HCT116 (cell line): ENCODE measurements at regions not wholly inside any gene's neighbourhood (a gene's known extent, or its start where the extent isn't known, plus 50 kb on each side); places are given as distances from the start of the nearest gene placed in this dataset.

Source experiments
- ATAC-seq: fragments of 200-7000 bp; cut with Tn5 transposase; 2 replicates; pipeline ENCODE4 v1.9.1; 2020; ENCODE audit warnings: mild to moderate bottlenecking, moderate library complexity
- BruUV-seq: library from RNA; stranded (reverse); fragments of 400-500 nt; replicated peaks from 2 replicates; lab custom pipeline; 2021; lab: Mats Ljungman, UMichigan
- CTCF ChIA-PET: fragments of 300-600 bp; sonication (Branson Sonifier 250); formaldehyde crosslinking; loops from one replicate; lab custom pipeline; 2021; ENCODE audit warnings: antibody characterized with exemption; lab: Charles Lee
- POLR2A ChIA-PET: fragments of 300-600, 350-600 bp; sonication (Branson Sonifier 250); formaldehyde crosslinking; loops from one replicate; lab custom pipeline; 2021; ENCODE audit warnings: antibody characterized with exemption; lab: Charles Lee
- RAD21 ChIA-PET, 2 experiments: fragments of 300-600 bp; sonication (Branson Sonifier 250); formaldehyde crosslinking; loops; one replicate each; lab custom pipeline; 2023; ENCODE audit warnings: low total read pairs in 2 of 2; ENCODE audit not compliant: uncharacterized antibody in 2 of 2, unreplicated experiment in 2 of 2, low non-redundant PET in 1 of 2; lab: Charles Lee
- DNase-seq: peaks from one replicate; pipeline ENCODE4 v3.0.0-alpha.2; 2010; ENCODE audit warnings: low read depth, low spot score
- H2AFZ ChIP-seq: fragments of 200-600 bp; shearing (Covaris generic), sonication (generic); 2 replicates; pipeline ENCODE4 v1.6.1; 2017; ENCODE audit warnings: low read depth, mixed run types, mixed read lengths, antibody characterized with exemption, low read length; ENCODE audit not compliant: poor library complexity, severe bottlenecking
- H3K27ac ChIP-seq: 2 replicates; pipeline ENCODE4 v1.5.1; 2012; ENCODE audit warnings: low read depth, low read length
- H3K27me3 ChIP-seq: fragments of 200-600 bp; sonication (generic); 2 replicates; pipeline ENCODE4 v1.6.1; 2016; ENCODE audit warnings: mixed run types, low read length, mixed read lengths; ENCODE audit not compliant: insufficient read depth
- H3K36me3 ChIP-seq, 2 experiments: fragments of 200-500 bp in 1 of 2; fragments of 200-600 bp in 1 of 2; sonication (Bioruptor generic) in 1 of 2; sonication (generic) in 1 of 2; 2 replicates each; pipeline versions ENCODE4 v1.5.1 to v1.6.1; 2014 to 2016; ENCODE audit warnings: low read length in 2 of 2, inconsistent platforms in 1 of 2, mixed read lengths in 1 of 2, mixed run types in 1 of 2; ENCODE audit not compliant: insufficient read depth in 2 of 2, control insufficient read depth in 1 of 2
- H3K4me1 ChIP-seq, 2 experiments: fragments of 200-600 bp in 1 of 2; sonication (generic) in 1 of 2; 2 replicates each; pipeline versions ENCODE4 v1.5.1 to v1.6.1; 2012 to 2017; ENCODE audit warnings: low read length in 2 of 2, inconsistent platforms in 1 of 2, mild to moderate bottlenecking in 1 of 2, mixed read lengths in 1 of 2, mixed run types in 1 of 2, moderate library complexity in 1 of 2; ENCODE audit not compliant: insufficient read depth in 2 of 2, control insufficient read depth in 1 of 2
- H3K4me2 ChIP-seq: fragments of 200-600 bp; sonication (generic); 2 replicates; pipeline ENCODE4 v1.6.1; 2017; ENCODE audit warnings: mixed run types, low read length, mixed read lengths
- H3K4me3 ChIP-seq, 2 experiments: fragments of 200-600 bp in 1 of 2; sonication (generic) in 1 of 2; replicated peaks in 1 of 2; 2 replicates each; pipeline ENCODE4 v1.5.1; 2011 to 2016; ENCODE audit warnings: low read length in 2 of 2, control low read depth in 1 of 2, low read depth in 1 of 2, mild to moderate bottlenecking in 1 of 2, mixed read lengths in 1 of 2, mixed run types in 1 of 2
- H3K79me2 ChIP-seq: fragments of 200-600 bp; sonication (generic); 2 replicates; pipeline ENCODE4 v1.6.1; 2017; ENCODE audit warnings: mild to moderate bottlenecking, mixed run types, low read length, moderate library complexity, mixed read lengths; ENCODE audit not compliant: insufficient read depth
- H3K9ac ChIP-seq: fragments of 200-600 bp; sonication (generic); 2 replicates; pipeline ENCODE4 v1.6.1; 2016; ENCODE audit warnings: low read length, mixed read lengths
- H3K9me2 ChIP-seq: fragments of 200-600 bp; sonication (generic), shearing (Covaris generic); 2 replicates; pipeline ENCODE4 v1.6.1; 2017; ENCODE audit warnings: mixed run types, mild to moderate bottlenecking, moderate library complexity; ENCODE audit not compliant: insufficient read depth
- H3K9me3 ChIP-seq, 2 experiments: fragments of 200-500 bp in 1 of 2; fragments of 200-600 bp in 1 of 2; sonication (Bioruptor generic) in 1 of 2; sonication (generic) in 1 of 2; 2 replicates each; pipeline ENCODE4 v1.6.1; 2014 to 2017; ENCODE audit warnings: low read length in 2 of 2, mixed read lengths in 2 of 2, inconsistent platforms in 1 of 2, low read depth in 1 of 2, mild to moderate bottlenecking in 1 of 2, mixed run types in 1 of 2, moderate library complexity in 1 of 2; ENCODE audit not compliant: control insufficient read depth in 1 of 2, insufficient read depth in 1 of 2
- H4K20me1 ChIP-seq: fragments of 200-600 bp; sonication (generic), shearing (Covaris generic); 2 replicates; pipeline ENCODE4 v1.6.1; 2017; ENCODE audit warnings: mixed run types, mild to moderate bottlenecking, moderate library complexity; ENCODE audit not compliant: insufficient read depth
- ATF3 ChIP-seq: IDR thresholded peaks from 2 replicates; pipeline ENCODE4 v1.6.1; 2012
- CBX3 ChIP-seq: IDR thresholded peaks from 2 replicates; pipeline ENCODE4 v1.6.1; 2012; ENCODE audit warnings: low read depth
- ELF1 ChIP-seq: IDR thresholded peaks from 2 replicates; pipeline ENCODE4 v1.6.1; 2012; ENCODE audit warnings: low read depth, borderline replicate concordance
- EZH2 ChIP-seq: fragments of 200-600 bp; sonication (generic); IDR thresholded peaks from 2 replicates; pipeline ENCODE4 v1.6.1; 2017; ENCODE audit warnings: antibody characterized with exemption, mixed run types
- EZH2phosphoT487 ChIP-seq: fragments of 200-600 bp; IDR thresholded peaks from 2 replicates; pipeline ENCODE4 v1.6.1; 2018; ENCODE audit warnings: antibody characterized with exemption, borderline replicate concordance
- FOSL1 ChIP-seq: IDR thresholded peaks from 2 replicates; pipeline ENCODE4 v1.6.1; 2012; ENCODE audit warnings: low read depth
- JUND ChIP-seq: IDR thresholded peaks from 2 replicates; pipeline ENCODE4 v1.6.1; 2012
- MAX ChIP-seq: IDR thresholded peaks from 2 replicates; pipeline ENCODE4 v1.6.1; 2012
- POLR2A ChIP-seq: IDR thresholded peaks from 2 replicates; pipeline ENCODE4 v1.7.0; 2011; ENCODE audit warnings: borderline replicate concordance; ENCODE audit not compliant: insufficient read depth, insufficient read length; ENCODE audit errors: extremely low read depth
- POLR2AphosphoS5 ChIP-seq: IDR thresholded peaks from 2 replicates; pipeline ENCODE4 v1.6.1; 2011; ENCODE audit warnings: mild to moderate bottlenecking, low read depth, low read length, moderate library complexity
- REST ChIP-seq: IDR thresholded peaks from 2 replicates; pipeline ENCODE4 v1.6.1; 2012; ENCODE audit warnings: low read depth
- SRF ChIP-seq: IDR thresholded peaks from 2 replicates; pipeline ENCODE4 v1.6.1; 2012; ENCODE audit warnings: low read depth
- YY1 ChIP-seq: IDR thresholded peaks from 2 replicates; pipeline ENCODE4 v1.6.1; 2011; ENCODE audit warnings: low read length, low read depth, moderate library complexity, mild to moderate bottlenecking; ENCODE audit not compliant: insufficient replicate concordance; ENCODE audit errors: extremely low read depth
- ZFX ChIP-seq: fragments of 450-650 bp; IDR thresholded peaks from 2 replicates; pipeline ENCODE4 v1.6.1; 2017
- intact Hi-C: fragments of 100-400 bp; cut with micrococcal nuclease; formaldehyde crosslinking; loops from 2 replicates; pipeline ENCODE4 v1.10.0; 2022

- TF ChIP-seq FOSL1 = no peak
- no peak for TF ChIP-seq YY1
- no peak for TF ChIP-seq EZH2
- no peak for TF ChIP-seq SRF
- no peak for TF ChIP-seq ATF3
- no peak for TF ChIP-seq POLR2A
- TF ChIP-seq ELF1 = no peak
- TF ChIP-seq CBX3 = no peak
These were observed 1861.7 kb upstream of the SEL1L start (continued) for GRCh38 chr14:83395321-83395720.

- no TSS peak for BruUV-seq
- Histone ChIP-seq H3K27me3 (no peaks in the 10 kb centered on the region), H3K9me2 (no peaks in the 10 kb centered on the region), H3K4me1 (no peaks in the 10 kb centered on the region), H4K20me1 (no peaks in the 10 kb centered on the region), H3K4me3 (no peak overlapping the region), H3K4me2 (no peak overlapping the region), H3K9ac (no peak overlapping the region), H2AFZ (no peak overlapping the region), H3K27ac (no peak overlapping the region), H3K36me3 (no peaks in the 10 kb centered on the region), H3K9me3 (peaks cover 10 to 29% of the 10 kb centered on the region in 2 experiments; a peak in 3 of 4 replicates), H3K79me2 (no peaks in the 10 kb centered on the region)
- intact Hi-C loops = no loop called here
- POLR2A ChIA-PET = no interaction called here
- TF ChIP-seq YY1 (no peak), EZH2phosphoT487 (no peak), ZFX (no peak), ELF1 (no peak), REST (no peak), JUND (no peak), FOSL1 (no peak), CBX3 (no peak), POLR2AphosphoS5 (no peak), MAX (no peak)
- RAD21 ChIA-PET = no interaction called here
- no peak for DNase-seq
- no peak for ATAC-seq
- CTCF ChIA-PET = no interaction called here
These were observed 1882.8 kb upstream of the SEL1L start for GRCh38 chr14:83416476-83416875.
